OCI-LY3 (cell line): ENCODE measurements at regions not wholly inside any gene's neighbourhood (a gene's known extent, or its start where the extent isn't known, plus 50 kb on each side); places are given as distances from the start of the nearest gene placed in this dataset.

Experiments used
- H2AFZ ChIP-seq: fragments of 200-600, 300-600 bp; shearing (Covaris generic); 2 replicates; pipeline ENCODE4 v1.6.0; 2014; ENCODE audit warnings: antibody characterized with exemption, low read depth, low read length
- H3K27ac ChIP-seq: fragments of 200-600, 300-600 bp; sonication (generic); 2 replicates; pipeline ENCODE4 v1.5.1; 2014; ENCODE audit warnings: mild to moderate bottlenecking, low read length, moderate library complexity, mixed read lengths
- H3K27me3 ChIP-seq: fragments of 200-600, 300-600 bp; sonication (generic); 2 replicates; pipeline ENCODE4 v1.6.1; 2014; ENCODE audit warnings: low read depth, low read length, mixed read lengths
- H3K36me3 ChIP-seq: fragments of 200-600, 300-600 bp; sonication (generic); replicated peaks from 2 replicates; pipeline ENCODE3; 2014; ENCODE audit warnings: low read depth, low read length, mixed read lengths
- H3K4me1 ChIP-seq: fragments of 300-600, 200-600 bp; sonication (generic); 2 replicates; pipeline ENCODE4 v1.6.1; 2014; ENCODE audit warnings: low read length, mixed read lengths
- H3K4me2 ChIP-seq: fragments of 200-600, 300-600 bp; sonication (generic); 2 replicates; pipeline ENCODE4 v1.6.1; 2014; ENCODE audit warnings: low read length, mixed read lengths
- H3K4me3 ChIP-seq: fragments of 300-600, 200-600 bp; sonication (generic); 2 replicates; pipeline ENCODE4 v1.5.1; 2014; ENCODE audit warnings: antibody characterized with exemption, mild to moderate bottlenecking, low read length, moderate library complexity
- H3K79me2 ChIP-seq: fragments of 300-600, 200-600 bp; shearing (Covaris generic); 2 replicates; pipeline ENCODE4 v1.6.1; 2014; ENCODE audit warnings: mild to moderate bottlenecking, low read length, mixed read lengths
- H3K9ac ChIP-seq: fragments of 300-600, 200-600 bp; shearing (Covaris generic); 2 replicates; pipeline ENCODE4 v1.6.0; 2014; ENCODE audit warnings: mild to moderate bottlenecking, low read length, moderate library complexity
- H3K9me3 ChIP-seq: fragments of 200-600, 300-600 bp; shearing (Covaris generic); 2 replicates; pipeline ENCODE4 v1.6.1; 2014; ENCODE audit warnings: low read length, mixed read lengths; ENCODE audit not compliant: insufficient read depth
- H4K20me1 ChIP-seq: fragments of 200-600, 300-600 bp; sonication (generic); 2 replicates; pipeline ENCODE4 v1.6.1; 2016; ENCODE audit warnings: low read length, mixed read lengths; ENCODE audit not compliant: insufficient read depth
- EZH2phosphoT487 ChIP-seq: fragments of 200-600 bp; shearing (Covaris generic); IDR thresholded peaks from 2 replicates; pipeline ENCODE4 v1.6.1; 2018; ENCODE audit warnings: antibody characterized with exemption, mixed run types, low read depth
- TF ChIP-seq, protein P1 (sequence below): fragments of 200-600, 300-600 bp; sonication (generic); IDR thresholded peaks from 2 replicates; pipeline ENCODE4 v1.5.1; 2014; ENCODE audit warnings: antibody characterized with exemption, low read length, low read depth

GRCh38 chr2:84016183-84016582 is 442.9 kb downstream of the SUCLG1 start:
- Histone ChIP-seq H3K4me2 (no peak overlapping the region), H3K4me1 (no peaks in the 10 kb centered on the region), H3K9me3 (0 out of 2 replicates have a peak, but pooled peaks cover 6% of the 10 kb centered on the region), H3K27ac (no peak overlapping the region), H3K4me3 (no peak overlapping the region), H3K27me3 (no peaks in the 10 kb centered on the region), H3K9ac (no peak overlapping the region), H2AFZ (no peak overlapping the region), H4K20me1 (no peaks in the 10 kb centered on the region), H3K36me3 (no peaks in the 10 kb centered on the region), H3K79me2 (no peaks in the 10 kb centered on the region)
- TF ChIP-seq EZH2phosphoT487: no peak
- TF ChIP-seq, protein P1, sequence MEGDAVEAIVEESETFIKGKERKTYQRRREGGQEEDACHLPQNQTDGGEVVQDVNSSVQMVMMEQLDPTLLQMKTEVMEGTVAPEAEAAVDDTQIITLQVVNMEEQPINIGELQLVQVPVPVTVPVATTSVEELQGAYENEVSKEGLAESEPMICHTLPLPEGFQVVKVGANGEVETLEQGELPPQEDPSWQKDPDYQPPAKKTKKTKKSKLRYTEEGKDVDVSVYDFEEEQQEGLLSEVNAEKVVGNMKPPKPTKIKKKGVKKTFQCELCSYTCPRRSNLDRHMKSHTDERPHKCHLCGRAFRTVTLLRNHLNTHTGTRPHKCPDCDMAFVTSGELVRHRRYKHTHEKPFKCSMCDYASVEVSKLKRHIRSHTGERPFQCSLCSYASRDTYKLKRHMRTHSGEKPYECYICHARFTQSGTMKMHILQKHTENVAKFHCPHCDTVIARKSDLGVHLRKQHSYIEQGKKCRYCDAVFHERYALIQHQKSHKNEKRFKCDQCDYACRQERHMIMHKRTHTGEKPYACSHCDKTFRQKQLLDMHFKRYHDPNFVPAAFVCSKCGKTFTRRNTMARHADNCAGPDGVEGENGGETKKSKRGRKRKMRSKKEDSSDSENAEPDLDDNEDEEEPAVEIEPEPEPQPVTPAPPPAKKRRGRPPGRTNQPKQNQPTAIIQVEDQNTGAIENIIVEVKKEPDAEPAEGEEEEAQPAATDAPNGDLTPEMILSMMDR: no peak

GRCh38 chr2:83997889-83998288 is 461.2 kb downstream of the SUCLG1 start:
- Histone ChIP-seq H3K4me3 (no peak overlapping the region), H3K9me3 (no peaks in the 10 kb centered on the region), H3K27ac (no peak overlapping the region), H3K4me2 (no peak overlapping the region), H3K79me2 (no peaks in the 10 kb centered on the region), H3K9ac (no peak overlapping the region), H2AFZ (no peak overlapping the region), H3K36me3 (no peaks in the 10 kb centered on the region), H3K4me1 (no peaks in the 10 kb centered on the region), H4K20me1 (no peaks in the 10 kb centered on the region), H3K27me3 (no peaks in the 10 kb centered on the region)
- no peak for TF ChIP-seq EZH2phosphoT487
- TF ChIP-seq, protein P1: no peak

GRCh38 chr2:83994633-83995179 is 464.4 kb downstream of the SUCLG1 start:
- Histone ChIP-seq H3K9me3 (no peaks in the 10 kb centered on the region), H3K4me1 (peaks cover 10% of the 10 kb centered on the region), H2AFZ (no peak overlapping the region), H3K4me2 (no peak overlapping the region), H3K36me3 (no peaks in the 10 kb centered on the region), H3K79me2 (no peaks in the 10 kb centered on the region), H3K27me3 (no peaks in the 10 kb centered on the region), H3K27ac (no peak overlapping the region), H3K4me3 (no peak overlapping the region), H3K9ac (no peak overlapping the region), H4K20me1 (no peaks in the 10 kb centered on the region)
- no peak for TF ChIP-seq EZH2phosphoT487
- TF ChIP-seq, protein P1: no peak

DNA sequence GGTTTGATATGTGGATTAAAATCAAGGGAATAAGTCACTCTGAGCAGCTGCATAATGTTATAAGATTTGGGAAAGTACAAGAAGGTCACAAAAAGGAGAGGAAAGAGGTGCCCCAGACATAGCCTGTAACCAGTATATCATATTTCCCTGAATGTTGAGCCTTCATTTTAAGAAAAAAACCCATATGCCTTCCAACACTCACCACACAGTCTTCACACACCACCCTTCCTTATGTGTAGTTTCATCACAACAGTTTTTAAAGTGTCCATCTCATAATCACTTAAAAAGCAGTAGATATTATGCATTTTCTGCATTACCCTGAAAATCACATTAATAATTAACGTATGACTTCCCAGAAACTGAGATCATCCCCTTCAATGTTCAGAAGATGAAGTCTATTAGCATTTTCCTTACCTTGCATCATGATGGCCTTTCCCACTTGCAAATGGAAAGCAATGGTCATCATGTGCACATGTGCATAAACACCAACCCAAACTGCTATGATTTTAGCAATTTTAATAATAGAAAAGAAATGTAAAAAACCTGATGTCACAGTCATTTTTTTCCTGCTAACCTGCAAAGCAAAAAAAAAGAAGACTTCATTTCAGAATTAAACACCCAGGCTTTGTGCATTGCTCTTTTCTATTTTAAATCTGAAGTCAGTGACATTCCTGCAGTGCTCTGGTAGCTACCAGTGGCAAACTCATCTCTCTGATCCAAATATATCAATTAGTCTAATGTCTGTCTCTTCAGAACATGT is 465.0 kb downstream of the SUCLG1 start:
- Histone ChIP-seq H3K27me3 (no peaks in the 10 kb centered on the region), H3K9ac (no peak overlapping the region), H3K9me3 (no peaks in the 10 kb centered on the region), H4K20me1 (no peaks in the 10 kb centered on the region), H3K4me2 (no peak overlapping the region), H3K36me3 (no peaks in the 10 kb centered on the region), H3K4me1 (peaks cover 10% of the 10 kb centered on the region), H3K27ac (no peak overlapping the region), H3K4me3 (no peak overlapping the region), H2AFZ (no peak overlapping the region), H3K79me2 (no peaks in the 10 kb centered on the region)
- TF ChIP-seq, protein P1: no peak
- TF ChIP-seq EZH2phosphoT487: no peak
